ENCODE measurements at regions not wholly inside any gene's neighbourhood (a gene's known extent, or its start where the extent isn't known, plus 50 kb on each side); places are given as distances from the start of the nearest gene placed in this dataset.

GRCh38 chr11:112826788-112827187, 134.4 kb upstream of the NCAM1 start:
- no peaks in the 10 kb centered on the region for H3K79me2 ChIP-seq (ENCODE audit: insufficient read depth, low read length)
- H3K9ac ChIP-seq (ENCODE audit: insufficient read depth, low read length, poor library complexity, severe bottlenecking) = no peak overlapping the region
- 89% methylated on average over 1 of the region's 1 CpG for WGBS (ENCODE audit: insufficient coverage)
- Mint-ChIP-seq H3K27me3 (ENCODE audit: low read depth in 3 of 3) (peaks cover 1 to 7% (median 3%) of the 10 kb centered on the region in 3 donors), H3K27ac (no peak overlapping the region), H3K4me3 (no peak overlapping the region), H3K4me1 (no peaks in the 10 kb centered on the region), H3K9me3 (peaks cover 2 to 9% (median 6%) of the 10 kb centered on the region in 7 donors), H3K36me3 (no peaks in the 10 kb centered on the region)
- no peaks in the 10 kb centered on the region for H3K4me1 ChIP-seq (ENCODE audit: control insufficient read depth in 1 of 2, insufficient read depth in 2 of 2, low read length in 2 of 2)
- H3K27me3 ChIP-seq (ENCODE audit: control insufficient read depth in 2 of 2, insufficient read depth in 2 of 2, low read length in 2 of 2) = no peaks in the 10 kb centered on the region
- H3K36me3 ChIP-seq (replicated peaks in 1 of 2; ENCODE audit: control insufficient read depth in 1 of 2, insufficient read depth in 2 of 2, low read length in 2 of 2) = no peaks in the 10 kb centered on the region
- no peak for DNase-seq
- no peaks in the 10 kb centered on the region for H3K9me3 ChIP-seq (replicated peaks in 1 of 2; ENCODE audit: control insufficient read depth in 1 of 2, insufficient read depth in 1 of 2, low read length in 2 of 2)
- H3K4me3 ChIP-seq (replicated peaks in 1 of 3; ENCODE audit: low read depth in 2 of 3, low read length in 3 of 3) = no peak overlapping the region
- TF ChIP-seq CTCF (IDR thresholded peaks at IDR 0.05) = no peak
- no peak overlapping the region for H3K27ac ChIP-seq (ENCODE audit: low read depth in 1 of 2, low read length in 2 of 2)
- H3K4me2 ChIP-seq (replicated peaks; ENCODE audit: extremely low read depth, low read length, poor library complexity, severe bottlenecking) = no peak overlapping the region
- intact Hi-C loops (cut with micrococcal nuclease) = no loop called here
- no peaks in the 10 kb centered on the region for H4K20me1 ChIP-seq (ENCODE audit: insufficient read depth, low read length)
- H2AFZ ChIP-seq (ENCODE audit: insufficient read depth, low read depth, low read length, poor library complexity, severe bottlenecking) = no peak overlapping the region

GRCh38 chr11:112828421-112828820, 132.8 kb upstream of the NCAM1 start:
- H3K4me2 ChIP-seq (replicated peaks; ENCODE audit: extremely low read depth, low read length, poor library complexity, severe bottlenecking) = no peak overlapping the region
- H3K36me3 ChIP-seq (replicated peaks in 1 of 2; ENCODE audit: control insufficient read depth in 1 of 2, insufficient read depth in 2 of 2, low read length in 2 of 2) = no peaks in the 10 kb centered on the region
- no peak overlapping the region for H3K9ac ChIP-seq (ENCODE audit: insufficient read depth, low read length, poor library complexity, severe bottlenecking)
- no peak overlapping the region for H3K4me3 ChIP-seq (replicated peaks in 1 of 3; ENCODE audit: low read depth in 2 of 3, low read length in 3 of 3)
- H3K4me1 ChIP-seq (ENCODE audit: control insufficient read depth in 1 of 2, insufficient read depth in 2 of 2, low read length in 2 of 2) = no peaks in the 10 kb centered on the region
- no peak for DNase-seq
- H3K27me3 Mint-ChIP-seq (ENCODE audit: low read depth in 3 of 3) = peaks cover 3 to 6% (median 3%) of the 10 kb centered on the region in 3 donors
- H3K9me3 Mint-ChIP-seq = peaks cover 2 to 7% (median 5%) of the 10 kb centered on the region in 7 donors
- H3K27ac ChIP-seq (ENCODE audit: low read depth in 1 of 2, low read length in 2 of 2) = no peak overlapping the region
- no peaks in the 10 kb centered on the region for H4K20me1 ChIP-seq (ENCODE audit: insufficient read depth, low read length)
- no peaks in the 10 kb centered on the region for H3K4me1 Mint-ChIP-seq
- intact Hi-C loops (cut with micrococcal nuclease) = no loop called here
- no peaks in the 10 kb centered on the region for H3K27me3 ChIP-seq (ENCODE audit: control insufficient read depth in 2 of 2, insufficient read depth in 2 of 2, low read length in 2 of 2)
- no peak for TF ChIP-seq CTCF (IDR thresholded peaks at IDR 0.05)
- no peaks in the 10 kb centered on the region for H3K79me2 ChIP-seq (ENCODE audit: insufficient read depth, low read length)
- H2AFZ ChIP-seq (ENCODE audit: insufficient read depth, low read depth, low read length, poor library complexity, severe bottlenecking) = no peak overlapping the region
- 96% methylated on average over 3 of the region's 4 CpGs for WGBS (ENCODE audit: insufficient coverage)
- H3K27ac Mint-ChIP-seq = no peak overlapping the region
- H3K4me3 Mint-ChIP-seq = no peak overlapping the region
- H3K9me3 ChIP-seq (replicated peaks in 1 of 2; ENCODE audit: control insufficient read depth in 1 of 2, insufficient read depth in 1 of 2, low read length in 2 of 2) = no peaks in the 10 kb centered on the region
- no peaks in the 10 kb centered on the region for H3K36me3 Mint-ChIP-seq
